Mononuclear cell (primary cell): ENCODE measurements at regions not wholly inside any gene's neighbourhood (a gene's known extent, or its start where the extent isn't known, plus 50 kb on each side); places are given as distances from the start of the nearest gene placed in this dataset.

Experiments used
- H3K27me3 ChIP-seq: 2 replicates; pipeline ENCODE4 v1.6.0; 2011; ENCODE audit warnings: low read length, control low read depth; ENCODE audit not compliant: insufficient read depth
- H3K4me1 ChIP-seq: 2 replicates; pipeline ENCODE4 v1.5.1; 2011; ENCODE audit warnings: mild to moderate bottlenecking, low read length, control low read depth; ENCODE audit not compliant: insufficient read depth
- H3K4me3 ChIP-seq: 2 replicates; pipeline ENCODE4 v1.5.1; 2011; ENCODE audit warnings: mild to moderate bottlenecking, low read length, moderate library complexity
- H3K9me3 ChIP-seq: 2 replicates; pipeline ENCODE4 v1.5.1; 2011; ENCODE audit warnings: low read depth, mild to moderate bottlenecking, control low read depth, low read length

GRCh38 chr5:56426693-56427092, 193.6 kb upstream of the ANKRD55 start:
- Histone ChIP-seq H3K4me1 (peaks cover 3% of the 10 kb centered on the region), H3K9me3 (no peaks in the 10 kb centered on the region), H3K27me3 (no peaks in the 10 kb centered on the region), H3K4me3 (no peak overlapping the region)

- peaks cover 11% of the 10 kb centered on the region for H3K4me1 ChIP-seq
- H3K9me3 ChIP-seq, result peaks cover 21% of the 10 kb centered on the region
- no peak overlapping the region for H3K4me3 ChIP-seq
- no peaks in the 10 kb centered on the region for H3K27me3 ChIP-seq
Measured at GRCh38 chr5:56422076-56422762, 189.1 kb upstream of the ANKRD55 start.

GRCh38 chr5:56421246-56422075, 188.3 kb upstream of the ANKRD55 start:
- peaks cover 17% of the 10 kb centered on the region for H3K4me1 ChIP-seq
- H3K9me3 ChIP-seq, result peaks cover 21% of the 10 kb centered on the region
- H3K4me3 ChIP-seq, result no peak overlapping the region
- H3K27me3 ChIP-seq, result no peaks in the 10 kb centered on the region

GRCh38 chr5:56420323-56420722, 187.2 kb upstream of the ANKRD55 start:
- no peak overlapping the region for H3K4me3 ChIP-seq
- H3K27me3 ChIP-seq, result no peaks in the 10 kb centered on the region
- peaks cover 29% of the 10 kb centered on the region for H3K4me1 ChIP-seq
- H3K9me3 ChIP-seq, result peaks cover 21% of the 10 kb centered on the region

GRCh38 chr5:56419667-56420066, 186.5 kb upstream of the ANKRD55 start:
- Histone ChIP-seq H3K27me3 (no peaks in the 10 kb centered on the region), H3K9me3 (peaks cover 21% of the 10 kb centered on the region), H3K4me3 (no peak overlapping the region), H3K4me1 (peaks cover 35% of the 10 kb centered on the region)

- no peaks in the 10 kb centered on the region for H3K27me3 ChIP-seq
- peaks cover 56% of the 10 kb centered on the region for H3K4me1 ChIP-seq
- H3K4me3 ChIP-seq, result no peak overlapping the region
- peaks cover 13% of the 10 kb centered on the region for H3K9me3 ChIP-seq
Measured at GRCh38 chr5:56415356-56415765, 182.2 kb upstream of the ANKRD55 start.

- Histone ChIP-seq H3K27me3 (no peaks in the 10 kb centered on the region), H3K9me3 (peaks cover 3% of the 10 kb centered on the region), H3K4me3 (no peak overlapping the region), H3K4me1 (peaks cover 62% of the 10 kb centered on the region)
Measured at GRCh38 chr5:56414066-56414465, 180.9 kb upstream of the ANKRD55 start.

GRCh38 chr5:56413546-56413945, 180.4 kb upstream of the ANKRD55 start:
- Histone ChIP-seq H3K27me3 (no peaks in the 10 kb centered on the region), H3K9me3 (no peaks in the 10 kb centered on the region), H3K4me1 (peaks cover 62% of the 10 kb centered on the region), H3K4me3 (no peak overlapping the region)

GRCh38 chr5:56412601-56413379, 179.7 kb upstream of the ANKRD55 start:
- Histone ChIP-seq H3K27me3 (no peaks in the 10 kb centered on the region), H3K9me3 (no peaks in the 10 kb centered on the region), H3K4me3 (no peak overlapping the region), H3K4me1 (peaks cover 62% of the 10 kb centered on the region)

- H3K9me3 ChIP-seq, result no peaks in the 10 kb centered on the region
- no peak overlapping the region for H3K4me3 ChIP-seq
- peaks cover 47% of the 10 kb centered on the region for H3K4me1 ChIP-seq
- H3K27me3 ChIP-seq, result no peaks in the 10 kb centered on the region
Measured at GRCh38 chr5:56410696-56411095, 177.6 kb upstream of the ANKRD55 start.

GRCh38 chr5:56409331-56410190, 176.4 kb upstream of the ANKRD55 start:
- peaks cover 36% of the 10 kb centered on the region for H3K4me1 ChIP-seq

GRCh38 chr5:56406838-56407237, 173.7 kb upstream of the ANKRD55 start:
- Histone ChIP-seq H3K4me3 (no peak overlapping the region), H3K4me1 (peaks cover 11% of the 10 kb centered on the region), H3K9me3 (no peaks in the 10 kb centered on the region), H3K27me3 (no peaks in the 10 kb centered on the region)

More at GRCh38 chr5:56409331-56410190, 176.4 kb upstream of the ANKRD55 start:
- no peaks in the 10 kb centered on the region for H3K9me3 ChIP-seq
- no peak overlapping the region for H3K4me3 ChIP-seq
- no peaks in the 10 kb centered on the region for H3K27me3 ChIP-seq

GRCh38 chr5:56406221-56406620, 173.1 kb upstream of the ANKRD55 start:
- no peaks in the 10 kb centered on the region for H3K9me3 ChIP-seq
- peaks cover 9% of the 10 kb centered on the region for H3K4me1 ChIP-seq
- no peaks in the 10 kb centered on the region for H3K27me3 ChIP-seq
- no peak overlapping the region for H3K4me3 ChIP-seq

- Histone ChIP-seq H3K4me3 (no peak overlapping the region), H3K27me3 (no peaks in the 10 kb centered on the region), H3K4me1 (peaks cover 6% of the 10 kb centered on the region), H3K9me3 (no peaks in the 10 kb centered on the region)
Measured at GRCh38 chr5:56405116-56405908, 172.2 kb upstream of the ANKRD55 start.
